Fibroblast of villous mesenchyme (primary cell): ENCODE measurements at regions not wholly inside any gene's neighbourhood (a gene's known extent, or its start where the extent isn't known, plus 50 kb on each side); places are given as distances from the start of the nearest gene placed in this dataset.
"Not testable (repeated sequence)": the region's sequence is repeated elsewhere in the genome, so short reads cannot be mapped to it uniquely, and the experiment has no call there.

Experiments
- DNase-seq: peaks from one replicate; pipeline ENCODE4 v3.0.0-alpha.2; 2010; ENCODE audit warnings: low read depth
- H3K4me3 ChIP-seq: 2 replicates; pipeline ENCODE4 v1.5.1; 2011; ENCODE audit warnings: low read depth, mild to moderate bottlenecking, low read length
- TF ChIP-seq, protein P1 (sequence below): IDR thresholded peaks from 2 replicates; pipeline ENCODE4 v1.5.1; 2012; ENCODE audit warnings: low read depth, mild to moderate bottlenecking, low read length; ENCODE audit not compliant: insufficient read depth

GRCh38 chr10:90289037-90289436, 568.8 kb downstream of the HTR7 start:
- H3K4me3 ChIP-seq: no peak overlapping the region
- TF ChIP-seq, protein P1, sequence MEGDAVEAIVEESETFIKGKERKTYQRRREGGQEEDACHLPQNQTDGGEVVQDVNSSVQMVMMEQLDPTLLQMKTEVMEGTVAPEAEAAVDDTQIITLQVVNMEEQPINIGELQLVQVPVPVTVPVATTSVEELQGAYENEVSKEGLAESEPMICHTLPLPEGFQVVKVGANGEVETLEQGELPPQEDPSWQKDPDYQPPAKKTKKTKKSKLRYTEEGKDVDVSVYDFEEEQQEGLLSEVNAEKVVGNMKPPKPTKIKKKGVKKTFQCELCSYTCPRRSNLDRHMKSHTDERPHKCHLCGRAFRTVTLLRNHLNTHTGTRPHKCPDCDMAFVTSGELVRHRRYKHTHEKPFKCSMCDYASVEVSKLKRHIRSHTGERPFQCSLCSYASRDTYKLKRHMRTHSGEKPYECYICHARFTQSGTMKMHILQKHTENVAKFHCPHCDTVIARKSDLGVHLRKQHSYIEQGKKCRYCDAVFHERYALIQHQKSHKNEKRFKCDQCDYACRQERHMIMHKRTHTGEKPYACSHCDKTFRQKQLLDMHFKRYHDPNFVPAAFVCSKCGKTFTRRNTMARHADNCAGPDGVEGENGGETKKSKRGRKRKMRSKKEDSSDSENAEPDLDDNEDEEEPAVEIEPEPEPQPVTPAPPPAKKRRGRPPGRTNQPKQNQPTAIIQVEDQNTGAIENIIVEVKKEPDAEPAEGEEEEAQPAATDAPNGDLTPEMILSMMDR: no peak
- DNase-seq: peak; percentile 44

DNA sequence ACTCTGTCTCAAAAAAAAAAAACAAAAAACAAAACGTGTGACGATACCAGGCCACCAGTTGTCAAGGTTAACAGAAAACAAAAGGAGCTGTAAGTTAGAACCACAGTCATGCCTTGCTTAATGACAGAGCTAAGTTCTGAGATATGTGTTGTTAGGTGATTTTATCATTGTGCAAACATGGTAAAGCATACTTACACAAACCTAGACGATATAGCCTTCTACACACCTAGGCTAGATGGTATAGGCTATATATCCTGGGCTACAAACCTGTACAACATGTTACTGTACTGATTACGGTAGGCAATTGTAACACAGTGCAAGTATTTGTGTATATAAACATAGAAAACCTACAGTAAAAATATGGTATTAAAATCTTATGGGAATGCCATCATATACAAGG, 564.2 kb downstream of the HTR7 start:
- DNase-seq: no peak
- TF ChIP-seq, protein P1: no peak
- H3K4me3 ChIP-seq: no peak overlapping the region

DNA sequence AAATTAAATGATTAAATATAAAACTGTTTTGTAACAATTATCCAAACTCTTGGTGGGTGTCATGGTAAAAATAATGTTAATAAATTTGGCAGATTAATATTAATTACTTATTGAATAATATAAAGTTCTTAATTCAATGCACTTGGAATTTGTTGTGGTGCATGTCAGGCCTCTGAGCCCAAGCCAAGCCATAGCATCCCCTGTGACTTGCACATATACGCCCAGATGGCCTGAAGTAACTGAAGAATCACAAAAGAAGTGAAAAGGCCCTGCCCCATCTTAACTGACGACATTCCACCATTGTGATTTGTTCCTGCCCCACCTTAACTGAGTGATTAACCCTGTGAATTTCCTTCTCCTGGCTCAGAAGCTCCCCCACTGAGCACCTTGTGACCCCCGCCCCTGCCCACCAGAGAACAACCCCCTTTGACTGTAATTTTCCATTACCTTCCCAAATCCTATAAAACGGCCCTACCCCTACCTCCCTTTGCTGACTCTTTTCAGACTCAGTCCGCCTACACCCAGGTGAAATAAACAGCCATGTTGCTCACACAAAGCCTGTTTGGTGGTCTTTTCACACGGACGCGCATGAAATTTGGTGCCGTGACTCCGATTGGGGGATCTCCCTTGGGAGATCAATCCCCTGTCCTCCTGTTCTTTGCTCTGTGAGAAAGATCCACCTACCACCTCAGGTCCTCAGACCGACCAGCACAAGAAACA, 562.9 kb downstream of the HTR7 start:
- DNase-seq: not testable (repeated sequence)

GRCh38 chr10:90302031-90302430, 555.8 kb downstream of the HTR7 start:
- H3K4me3 ChIP-seq, DNase-seq: not testable (repeated sequence)

More for the DNA sequence above, 562.9 kb downstream of the HTR7 start:
- H3K4me3 ChIP-seq: not testable (repeated sequence)

DNA sequence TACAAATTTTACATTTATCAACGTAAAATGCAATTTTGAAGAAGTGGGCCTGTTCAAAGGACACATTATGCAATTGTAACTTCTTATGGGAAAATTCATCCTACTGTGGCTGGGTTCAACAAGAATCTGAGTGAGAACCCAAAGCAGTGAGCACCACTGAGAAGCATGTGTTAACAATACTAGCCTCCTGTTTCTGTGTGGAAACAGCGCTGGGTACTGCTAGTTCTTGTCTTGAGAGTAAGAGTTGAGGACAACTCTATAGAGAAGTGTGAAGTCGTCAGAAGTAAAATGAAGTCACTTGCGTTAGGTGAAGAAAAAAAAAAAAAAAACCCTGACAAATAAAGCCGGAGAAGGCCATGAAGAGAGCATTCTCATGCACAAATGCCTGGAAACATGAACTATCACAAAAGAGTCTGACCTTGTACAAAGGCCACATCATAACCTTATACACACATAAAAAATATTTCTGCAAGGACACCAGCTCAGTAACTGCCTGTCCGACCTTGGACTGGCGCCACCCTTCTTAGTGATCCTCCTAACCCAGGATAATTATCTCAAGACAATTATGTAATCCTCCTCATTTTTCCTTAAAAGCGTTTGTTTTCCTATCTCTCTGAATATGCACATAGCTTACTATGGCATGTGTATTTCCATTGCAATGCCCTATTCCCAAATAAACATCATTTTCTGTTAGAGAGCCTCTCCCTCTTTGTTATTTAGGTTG, 554.9 kb downstream of the HTR7 start:
- TF ChIP-seq, protein P1: no peak
- no peak for DNase-seq
- no peak overlapping the region for H3K4me3 ChIP-seq

GRCh38 chr10:90304533-90304932, 553.3 kb downstream of the HTR7 start:
- H3K4me3 ChIP-seq: no peak overlapping the region
- DNase-seq: no peak
- TF ChIP-seq, protein P1: no peak

- DNase-seq: peak; percentile 91
- TF ChIP-seq, protein P1: no peak
Observed at GRCh38 chr10:90306187-90306586, 551.7 kb downstream of the HTR7 start.

GRCh38 chr10:90308223-90308622, 549.6 kb downstream of the HTR7 start:
- H3K4me3 ChIP-seq: no peak overlapping the region
- peak; percentile 60 for DNase-seq
- TF ChIP-seq, protein P1: no peak

More at GRCh38 chr10:90306187-90306586, 551.7 kb downstream of the HTR7 start:
- H3K4me3 ChIP-seq: no peak overlapping the region
